ENCODE measurements at regions not wholly inside any gene's neighbourhood (a gene's known extent, or its start where the extent isn't known, plus 50 kb on each side); places are given as distances from the start of the nearest gene placed in this dataset.

DNA sequence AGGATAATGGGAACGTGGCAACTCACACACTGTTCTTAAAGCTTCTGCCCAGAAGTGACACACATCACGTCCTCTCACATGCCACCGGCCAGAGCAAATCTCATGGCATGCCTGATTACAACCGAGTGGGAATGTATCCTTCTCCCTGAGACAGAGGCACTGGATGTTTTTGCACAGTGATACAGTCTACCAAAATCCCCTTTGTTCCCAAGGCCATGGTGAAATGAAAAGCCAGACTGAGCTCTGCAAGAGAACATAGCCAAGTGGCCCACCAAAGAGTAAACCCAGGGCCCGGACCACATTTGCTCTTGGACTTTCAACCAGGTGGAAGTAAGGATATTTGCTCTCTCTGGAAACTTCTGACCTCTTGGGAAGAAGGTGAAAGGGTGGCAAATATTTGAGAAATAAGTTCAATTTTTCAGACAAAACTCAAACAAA, 186.2 kb upstream of the STT3B start (continued):
- TF ChIP-seq, protein P1, sequence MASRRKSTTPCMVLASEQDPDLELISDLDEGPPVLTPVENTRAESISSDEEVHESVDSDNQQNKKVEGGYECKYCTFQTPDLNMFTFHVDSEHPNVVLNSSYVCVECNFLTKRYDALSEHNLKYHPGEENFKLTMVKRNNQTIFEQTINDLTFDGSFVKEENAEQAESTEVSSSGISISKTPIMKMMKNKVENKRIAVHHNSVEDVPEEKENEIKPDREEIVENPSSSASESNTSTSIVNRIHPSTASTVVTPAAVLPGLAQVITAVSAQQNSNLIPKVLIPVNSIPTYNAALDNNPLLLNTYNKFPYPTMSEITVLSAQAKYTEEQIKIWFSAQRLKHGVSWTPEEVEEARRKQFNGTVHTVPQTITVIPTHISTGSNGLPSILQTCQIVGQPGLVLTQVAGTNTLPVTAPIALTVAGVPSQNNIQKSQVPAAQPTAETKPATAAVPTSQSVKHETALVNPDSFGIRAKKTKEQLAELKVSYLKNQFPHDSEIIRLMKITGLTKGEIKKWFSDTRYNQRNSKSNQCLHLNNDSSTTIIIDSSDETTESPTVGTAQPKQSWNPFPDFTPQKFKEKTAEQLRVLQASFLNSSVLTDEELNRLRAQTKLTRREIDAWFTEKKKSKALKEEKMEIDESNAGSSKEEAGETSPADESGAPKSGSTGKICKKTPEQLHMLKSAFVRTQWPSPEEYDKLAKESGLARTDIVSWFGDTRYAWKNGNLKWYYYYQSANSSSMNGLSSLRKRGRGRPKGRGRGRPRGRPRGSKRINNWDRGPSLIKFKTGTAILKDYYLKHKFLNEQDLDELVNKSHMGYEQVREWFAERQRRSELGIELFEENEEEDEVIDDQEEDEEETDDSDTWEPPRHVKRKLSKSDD (CRISPR knock-in tag; IDR thresholded peaks at IDR 0.05; ENCODE audit: low read depth) = no peak
- TF ChIP-seq NFKB2 (CRISPR knock-in tag; IDR thresholded peaks at IDR 0.05; ENCODE audit: borderline replicate concordance) = no peak
- peak; percentile 91 for TF ChIP-seq BCL6 (CRISPR knock-in tag; IDR thresholded peaks at IDR 0.05)
- no peak for TF ChIP-seq SIN3B (IDR thresholded peaks at IDR 0.05; ENCODE audit: low read length)
- no peak for TF ChIP-seq ZNF629 (CRISPR knock-in tag; conservative IDR thresholded peaks at IDR 0.05)
- no peak for TF ChIP-seq GATAD1 (CRISPR knock-in tag; IDR thresholded peaks at IDR 0.05)
- no peak for TF ChIP-seq ZSCAN21 (CRISPR knock-in tag; IDR thresholded peaks at IDR 0.05; ENCODE audit: borderline replicate concordance)
- no peak for TF ChIP-seq ZNF468 (CRISPR knock-in tag; IDR thresholded peaks at IDR 0.05)
- no peak for TF ChIP-seq STAT5B (CRISPR knock-in tag; IDR thresholded peaks at IDR 0.05)
- peak; percentile 54; the same call in 1 of the 2 replicates for TF ChIP-seq ZNF292 (CRISPR knock-in tag; IDR thresholded peaks at IDR 0.05; ENCODE audit: borderline replicate concordance, low read depth)
- no peak for TF ChIP-seq CREB3 (CRISPR knock-in tag; IDR thresholded peaks at IDR 0.05)
- peak; percentile 80 for TF ChIP-seq FOXO1 (CRISPR knock-in tag; IDR thresholded peaks at IDR 0.05)
- TF ChIP-seq ZNF572 (CRISPR knock-in tag; IDR thresholded peaks at IDR 0.05) = no peak
- TF ChIP-seq, protein P2, sequence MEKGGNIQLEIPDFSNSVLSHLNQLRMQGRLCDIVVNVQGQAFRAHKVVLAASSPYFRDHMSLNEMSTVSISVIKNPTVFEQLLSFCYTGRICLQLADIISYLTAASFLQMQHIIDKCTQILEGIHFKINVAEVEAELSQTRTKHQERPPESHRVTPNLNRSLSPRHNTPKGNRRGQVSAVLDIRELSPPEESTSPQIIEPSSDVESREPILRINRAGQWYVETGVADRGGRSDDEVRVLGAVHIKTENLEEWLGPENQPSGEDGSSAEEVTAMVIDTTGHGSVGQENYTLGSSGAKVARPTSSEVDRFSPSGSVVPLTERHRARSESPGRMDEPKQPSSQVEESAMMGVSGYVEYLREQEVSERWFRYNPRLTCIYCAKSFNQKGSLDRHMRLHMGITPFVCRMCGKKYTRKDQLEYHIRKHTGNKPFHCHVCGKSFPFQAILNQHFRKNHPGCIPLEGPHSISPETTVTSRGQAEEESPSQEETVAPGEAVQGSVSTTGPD (CRISPR knock-in tag; IDR thresholded peaks at IDR 0.05) = peak; percentile 98
- no peak for TF ChIP-seq ZNF18 (CRISPR knock-in tag; IDR thresholded peaks at IDR 0.05; ENCODE audit: insufficient replicate concordance)
- TF ChIP-seq, protein P3, sequence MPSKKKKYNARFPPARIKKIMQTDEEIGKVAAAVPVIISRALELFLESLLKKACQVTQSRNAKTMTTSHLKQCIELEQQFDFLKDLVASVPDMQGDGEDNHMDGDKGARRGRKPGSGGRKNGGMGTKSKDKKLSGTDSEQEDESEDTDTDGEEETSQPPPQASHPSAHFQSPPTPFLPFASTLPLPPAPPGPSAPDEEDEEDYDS (CRISPR knock-in tag; IDR thresholded peaks at IDR 0.05) = peak; percentile 36; the same call in 1 of the 2 replicates
- no peak for TF ChIP-seq KLF15 (CRISPR knock-in tag; IDR thresholded peaks at IDR 0.05; ENCODE audit: borderline replicate concordance)
- TF ChIP-seq, protein P4, sequence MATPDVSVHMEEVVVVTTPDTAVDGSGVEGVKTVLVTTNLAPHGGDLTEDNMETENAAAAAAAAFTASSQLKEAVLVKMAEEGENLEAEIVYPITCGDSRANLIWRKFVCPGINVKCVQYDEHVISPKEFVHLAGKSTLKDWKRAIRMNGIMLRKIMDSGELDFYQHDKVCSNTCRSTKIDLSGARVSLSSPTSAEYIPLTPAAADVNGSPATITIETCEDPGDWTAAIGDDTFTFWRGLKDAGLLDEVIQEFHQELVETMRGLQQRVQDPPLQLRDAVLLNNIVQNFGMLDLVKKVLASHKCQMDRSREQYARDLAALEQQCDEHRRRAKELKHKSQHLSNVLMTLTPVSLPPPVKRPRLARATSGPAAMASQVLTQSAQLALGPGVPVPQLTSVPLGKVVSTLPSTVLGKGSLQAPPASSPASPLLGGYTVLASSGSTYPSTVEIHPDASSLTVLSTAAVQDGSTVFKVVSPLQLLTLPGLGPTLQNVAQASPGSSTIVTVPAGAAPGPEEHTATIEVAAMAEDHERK (CRISPR knock-in tag; IDR thresholded peaks at IDR 0.05; ENCODE audit: low read depth) = no peak
- TF ChIP-seq GZF1 (CRISPR knock-in tag; IDR thresholded peaks at IDR 0.05) = no peak
- peak; percentile 78 for TF ChIP-seq PHF21A (CRISPR knock-in tag; IDR thresholded peaks at IDR 0.05)
- TF ChIP-seq, protein P5, sequence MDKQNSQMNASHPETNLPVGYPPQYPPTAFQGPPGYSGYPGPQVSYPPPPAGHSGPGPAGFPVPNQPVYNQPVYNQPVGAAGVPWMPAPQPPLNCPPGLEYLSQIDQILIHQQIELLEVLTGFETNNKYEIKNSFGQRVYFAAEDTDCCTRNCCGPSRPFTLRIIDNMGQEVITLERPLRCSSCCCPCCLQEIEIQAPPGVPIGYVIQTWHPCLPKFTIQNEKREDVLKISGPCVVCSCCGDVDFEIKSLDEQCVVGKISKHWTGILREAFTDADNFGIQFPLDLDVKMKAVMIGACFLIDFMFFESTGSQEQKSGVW (CRISPR knock-in tag; IDR thresholded peaks at IDR 0.05; ENCODE audit: borderline replicate concordance) = no peak

Data from HepG2 (cell line).